Neural progenitor cell (in vitro differentiated cells): ENCODE measurements at regions not wholly inside any gene's neighbourhood (a gene's known extent, or its start where the extent isn't known, plus 50 kb on each side); places are given as distances from the start of the nearest gene placed in this dataset.
"Not testable (repeated sequence)": the region's sequence is repeated elsewhere in the genome, so short reads cannot be mapped to it uniquely, and the experiment has no call there.

Experiments used
- DNase-seq: peaks from one replicate; pipeline ENCODE4 v3.0.0-alpha.2; 2016; ENCODE audit warnings: low spot score
- H2AFZ ChIP-seq: fragments of 200-600 bp; sonication (generic); replicated peaks from 2 replicates; pipeline ENCODE4 v1.6.1; 2016; ENCODE audit warnings: antibody characterized with exemption
- H3F3A ChIP-seq: fragments of 200-600 bp; sonication (generic); 2 replicates; pipeline ENCODE4 v1.6.1; 2016; ENCODE audit warnings: antibody characterized with exemption, low read depth
- H3K27ac ChIP-seq: fragments of 200-600 bp; sonication (generic); 2 replicates; pipeline ENCODE4 v1.5.1; 2016; ENCODE audit warnings: mild to moderate bottlenecking
- H3K27me3 ChIP-seq: fragments of 200-600 bp; sonication (generic); 2 replicates; pipeline ENCODE4 v1.6.1; 2016; ENCODE audit warnings: mild to moderate bottlenecking, moderate library complexity
- H3K36me3 ChIP-seq: fragments of 200-600 bp; sonication (generic); 2 replicates; pipeline ENCODE4 v1.5.1; 2016
- H3K4me1 ChIP-seq: fragments of 200-600 bp; sonication (generic); 2 replicates; pipeline ENCODE4 v1.6.1; 2016; ENCODE audit warnings: mixed run types
- H3K4me2 ChIP-seq: fragments of 200-600 bp; sonication (generic); 2 replicates; pipeline ENCODE4 v1.6.1; 2016
- H3K4me3 ChIP-seq: fragments of 200-600 bp; sonication (generic); 2 replicates; pipeline ENCODE4 v1.5.1; 2016
- H3K79me2 ChIP-seq: fragments of 200-600 bp; sonication (generic); 2 replicates; pipeline ENCODE4 v1.6.1; 2016; ENCODE audit warnings: low read depth
- H3K9ac ChIP-seq: fragments of 200-600 bp; sonication (generic); 2 replicates; pipeline ENCODE4 v1.6.1; 2016
- H3K9me3 ChIP-seq: fragments of 200-600 bp; sonication (generic); 2 replicates; pipeline ENCODE4 v1.5.1; 2016; ENCODE audit warnings: low read depth
- H4K20me1 ChIP-seq: fragments of 200-600 bp; sonication (generic); 2 replicates; pipeline ENCODE4 v1.6.1; 2016; ENCODE audit warnings: low read depth
- H3K27ac Mint-ChIP-seq: 3 replicates; pipeline ENCODE4 v1.8.0; 2021; ENCODE audit warnings: mixed read lengths
- H3K27me3 Mint-ChIP-seq: 2 replicates; pipeline ENCODE4 v1.8.0; 2022; ENCODE audit warnings: low read depth, mild to moderate bottlenecking, inconsistent platforms, moderate library complexity, mixed read lengths; ENCODE audit not compliant: insufficient read depth
- H3K36me3 Mint-ChIP-seq: 3 replicates; pipeline ENCODE4 v1.8.0; 2021; ENCODE audit warnings: mixed read lengths
- H3K4me1 Mint-ChIP-seq: 3 replicates; pipeline ENCODE4 v1.8.0; 2021; ENCODE audit warnings: mixed read lengths
- H3K4me3 Mint-ChIP-seq: 3 replicates; pipeline ENCODE4 v1.8.0; 2021; ENCODE audit warnings: mild to moderate bottlenecking, moderate library complexity, mixed read lengths
- H3K9me3 Mint-ChIP-seq: 3 replicates; pipeline ENCODE4 v1.8.0; 2020; ENCODE audit warnings: mixed read lengths
- CTCF ChIP-seq: fragments of 200-600 bp; sonication (generic); IDR thresholded peaks from 2 replicates; pipeline ENCODE4 v1.5.1; 2017; ENCODE audit warnings: antibody characterized with exemption, mild to moderate bottlenecking
- EZH2 ChIP-seq: fragments of 200-600 bp; sonication (generic); IDR thresholded peaks from 2 replicates; pipeline ENCODE4 v1.6.1; 2017; ENCODE audit warnings: antibody characterized with exemption, mild to moderate bottlenecking, moderate library complexity
- EZH2phosphoT487 ChIP-seq: fragments of 200-600 bp; sonication (generic); IDR thresholded peaks from 2 replicates; pipeline ENCODE4 v1.6.1; 2017; ENCODE audit warnings: antibody characterized with exemption

- no peaks in the 10 kb centered on the region for H3K9me3 Mint-ChIP-seq
- H3K27ac ChIP-seq: no peak overlapping the region
- peaks cover 9% of the 10 kb centered on the region for H3K27me3 Mint-ChIP-seq
- H3K27ac Mint-ChIP-seq: no peak overlapping the region
- no peak overlapping the region for H3K9ac ChIP-seq
- DNase-seq: no peak
- H2AFZ ChIP-seq: no peak overlapping the region
- H3K9me3 ChIP-seq: no peaks in the 10 kb centered on the region
- H3K79me2 ChIP-seq: no peaks in the 10 kb centered on the region
- no peaks in the 10 kb centered on the region for H3K4me1 ChIP-seq
- H3K27me3 ChIP-seq: no peaks in the 10 kb centered on the region
- H3K4me1 Mint-ChIP-seq: peaks cover 7% of the 10 kb centered on the region
- TF ChIP-seq CTCF (no peak), EZH2phosphoT487 (no peak), EZH2 (no peak)
- H3K36me3 Mint-ChIP-seq: no peaks in the 10 kb centered on the region
- H3K4me3 ChIP-seq: no peak overlapping the region
- no peaks in the 10 kb centered on the region for H3F3A ChIP-seq
- H3K36me3 ChIP-seq: no peaks in the 10 kb centered on the region
- H3K4me3 Mint-ChIP-seq: no peak overlapping the region
- no peak overlapping the region for H3K4me2 ChIP-seq
- no peaks in the 10 kb centered on the region for H4K20me1 ChIP-seq
These were observed 155.4 kb upstream of the IQSEC1 start for GRCh38 chr3:13228584-13228983.

- not testable (repeated sequence) for H2AFZ ChIP-seq, H3K9me3 ChIP-seq
These were observed 154.9 kb upstream of the IQSEC1 start for GRCh38 chr3:13228169-13228568.

GRCh38 chr3:13227315-13228165, 154.3 kb upstream of the IQSEC1 start:
- Mint-ChIP-seq H3K4me1 (peaks cover 5% of the 10 kb centered on the region), H3K36me3 (no peaks in the 10 kb centered on the region), H3K27me3 (peaks cover 5% of the 10 kb centered on the region), H3K4me3 (no peak overlapping the region), H3K27ac (peak overlapping the region; percentile 83), H3K9me3 (no peaks in the 10 kb centered on the region)
- H3K4me3 ChIP-seq: no peak overlapping the region
- H2AFZ ChIP-seq: no peak overlapping the region
- TF ChIP-seq EZH2phosphoT487 (no peak), CTCF (no peak), EZH2 (no peak)
- H3K9me3 ChIP-seq: no peaks in the 10 kb centered on the region
- no peak overlapping the region for H3K27ac ChIP-seq
- no peaks in the 10 kb centered on the region for H4K20me1 ChIP-seq
- H3K79me2 ChIP-seq: no peaks in the 10 kb centered on the region
- H3K9ac ChIP-seq: no peak overlapping the region
- H3K36me3 ChIP-seq: no peaks in the 10 kb centered on the region
- H3K4me1 ChIP-seq: no peaks in the 10 kb centered on the region
- DNase-seq: no peak
- no peak overlapping the region for H3K4me2 ChIP-seq
- H3K27me3 ChIP-seq: no peaks in the 10 kb centered on the region
- no peaks in the 10 kb centered on the region for H3F3A ChIP-seq

More at GRCh38 chr3:13228169-13228568, 154.9 kb upstream of the IQSEC1 start:
- not testable (repeated sequence) for H3K4me2 ChIP-seq, H3K36me3 ChIP-seq, H3K36me3 Mint-ChIP-seq, DNase-seq, H3K4me3 ChIP-seq, H3K9me3 Mint-ChIP-seq, H3F3A ChIP-seq, H4K20me1 ChIP-seq, H3K4me1 Mint-ChIP-seq, H3K79me2 ChIP-seq, H3K27me3 ChIP-seq, H3K27me3 Mint-ChIP-seq, H3K4me1 ChIP-seq, H3K4me3 Mint-ChIP-seq, H3K27ac Mint-ChIP-seq, H3K9ac ChIP-seq, H3K27ac ChIP-seq

GRCh38 chr3:13224967-13225366, 151.7 kb upstream of the IQSEC1 start:
- no peaks in the 10 kb centered on the region for H3K4me1 ChIP-seq
- no peaks in the 10 kb centered on the region for H3K9me3 Mint-ChIP-seq
- H3K79me2 ChIP-seq: no peaks in the 10 kb centered on the region

More at GRCh38 chr3:13224967-13225366, 151.7 kb upstream of the IQSEC1 start:
- no peak overlapping the region for H3K4me2 ChIP-seq
- H3K9ac ChIP-seq: no peak overlapping the region
- peaks cover 17% of the 10 kb centered on the region for H3K4me1 Mint-ChIP-seq
- H3K36me3 ChIP-seq: no peaks in the 10 kb centered on the region
- H3K27ac Mint-ChIP-seq: no peak overlapping the region
- H3K27me3 ChIP-seq: no peaks in the 10 kb centered on the region
- H3K4me3 ChIP-seq: no peak overlapping the region
- no peak for DNase-seq
- no peak overlapping the region for H2AFZ ChIP-seq
- H3F3A ChIP-seq: no peaks in the 10 kb centered on the region
- no peak overlapping the region for H3K27ac ChIP-seq
- H3K27me3 Mint-ChIP-seq: no peaks in the 10 kb centered on the region
- no peak for TF ChIP-seq EZH2
- no peak for TF ChIP-seq EZH2phosphoT487
- no peak for TF ChIP-seq CTCF
- no peaks in the 10 kb centered on the region for H3K9me3 ChIP-seq
- H3K36me3 Mint-ChIP-seq: no peaks in the 10 kb centered on the region
- H3K4me3 Mint-ChIP-seq: no peak overlapping the region
- H4K20me1 ChIP-seq: no peaks in the 10 kb centered on the region
